Hematopoietic multipotent progenitor cell treated with erythropoietin and hydrocortisone succinate and interleukin-3 and kit ligand, for 6 days (in vitro differentiated cells): ENCODE measurements at regions not wholly inside any gene's neighbourhood (a gene's known extent, or its start where the extent isn't known, plus 50 kb on each side); places are given as distances from the start of the nearest gene placed in this dataset.
"Not testable (repeated sequence)": the region's sequence is repeated elsewhere in the genome, so short reads cannot be mapped to it uniquely, and the experiment has no call there.

Experiments
- DNase-seq: peaks from one replicate; pipeline ENCODE4 v3.0.0-alpha.2; 2015

DNA sequence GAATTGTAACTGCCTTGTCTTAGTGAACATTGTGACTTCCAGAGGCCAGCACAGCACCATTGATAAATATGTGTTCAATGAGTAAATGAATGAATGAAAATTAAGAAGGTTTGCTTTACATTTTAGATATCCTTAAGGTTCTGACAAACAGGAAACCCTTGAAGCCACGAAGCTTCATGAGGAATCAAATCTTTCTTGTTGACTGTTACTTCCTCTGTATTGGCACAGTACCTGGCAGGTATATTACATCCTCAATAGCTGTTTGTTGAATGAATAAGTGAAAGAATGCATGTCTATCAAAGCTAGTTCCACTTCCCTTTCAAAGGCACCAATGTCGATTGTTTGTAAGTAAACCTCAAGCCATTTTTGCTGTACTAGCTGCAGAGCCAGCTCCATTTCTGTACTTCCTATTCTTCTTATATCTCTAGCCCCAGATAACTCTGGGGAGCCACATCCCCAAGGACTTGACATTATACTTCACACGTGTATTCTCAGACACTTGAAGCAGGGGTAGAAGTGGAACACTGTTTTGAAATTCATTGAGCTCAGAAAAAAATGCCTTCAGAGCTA lies 140.3 kb upstream of the RAG2 start:
- no peak for DNase-seq

DNA sequence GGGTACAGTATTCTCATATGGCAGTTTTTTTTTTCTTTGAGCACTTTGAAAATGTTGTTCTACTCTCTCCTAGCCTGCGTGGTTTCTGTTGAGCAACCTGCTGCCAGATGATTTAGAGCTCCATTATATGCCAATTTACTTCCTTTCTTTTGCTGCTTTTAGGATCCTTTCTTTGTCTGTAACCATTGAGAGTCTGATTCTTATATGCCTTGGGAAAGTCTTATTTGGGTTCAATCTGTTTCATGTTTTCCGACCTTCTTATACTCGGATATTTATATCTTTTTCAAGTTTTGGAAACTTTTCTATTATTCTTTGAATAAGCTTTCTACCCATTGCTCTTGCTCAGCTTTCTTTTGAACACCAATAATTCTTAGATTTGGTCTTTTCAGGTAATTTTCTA lies 138.1 kb upstream of the RAG2 start:
- no peak for DNase-seq

DNA sequence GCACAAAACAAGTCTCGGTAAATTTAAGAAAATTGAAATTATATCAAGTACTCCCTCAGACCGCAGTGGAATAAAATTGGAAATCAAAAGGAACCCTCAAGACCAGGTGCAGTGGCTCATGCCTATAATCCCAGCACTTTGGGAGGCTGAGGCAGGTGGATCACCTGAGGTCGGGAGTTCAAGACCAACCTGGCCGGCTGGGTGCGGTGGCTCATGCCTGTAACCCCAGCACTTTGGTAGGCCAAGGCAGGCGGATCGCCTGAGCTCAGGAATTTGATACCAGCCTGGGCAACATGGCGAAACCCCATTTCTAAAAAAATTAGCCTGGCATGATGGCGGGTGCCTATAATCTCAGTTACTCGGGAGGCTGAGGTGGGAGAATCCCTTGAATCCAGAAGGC lies 135.7 kb upstream of the RAG2 start:
- not testable (repeated sequence) for DNase-seq

DNA sequence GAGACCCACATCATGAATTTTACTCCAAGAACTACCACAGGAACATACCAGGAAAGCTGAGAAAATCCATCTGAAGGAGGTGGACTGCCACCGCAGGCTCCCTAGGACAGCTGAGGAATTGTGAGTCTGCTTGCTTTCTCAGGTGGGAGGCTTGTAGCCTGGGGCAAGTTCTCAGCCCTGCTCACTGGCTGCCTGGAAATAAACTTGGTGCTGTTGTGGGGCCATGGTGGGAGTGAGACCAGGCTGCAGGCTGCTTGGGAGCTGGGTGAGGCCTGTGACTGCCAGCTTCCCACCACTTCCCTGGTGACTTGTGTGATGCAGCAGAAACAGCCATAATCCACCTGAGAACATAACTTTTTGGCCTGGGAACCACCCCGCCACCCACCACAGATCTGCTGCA lies 132.7 kb upstream of the RAG2 start:
- DNase-seq, result no peak

DNA sequence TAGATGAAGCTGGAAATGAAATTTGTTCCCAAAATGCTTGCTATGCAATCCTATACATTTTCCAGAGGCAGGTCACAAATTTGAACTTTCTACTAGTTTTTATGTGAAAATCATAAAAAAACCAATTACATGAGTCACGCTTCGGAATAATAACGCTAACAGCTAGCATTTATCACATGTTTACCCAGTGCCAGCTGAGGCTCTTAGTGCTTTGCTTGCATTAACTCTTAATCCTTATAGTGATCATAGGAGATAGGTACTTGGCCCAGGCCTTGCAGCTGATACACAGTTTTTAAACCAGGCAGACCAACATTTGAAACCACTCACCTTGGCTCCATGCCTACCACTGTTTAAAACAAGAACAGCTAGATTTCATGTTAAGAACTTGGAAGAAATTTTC lies 131.8 kb upstream of the RAG2 start:
- no peak for DNase-seq

DNA sequence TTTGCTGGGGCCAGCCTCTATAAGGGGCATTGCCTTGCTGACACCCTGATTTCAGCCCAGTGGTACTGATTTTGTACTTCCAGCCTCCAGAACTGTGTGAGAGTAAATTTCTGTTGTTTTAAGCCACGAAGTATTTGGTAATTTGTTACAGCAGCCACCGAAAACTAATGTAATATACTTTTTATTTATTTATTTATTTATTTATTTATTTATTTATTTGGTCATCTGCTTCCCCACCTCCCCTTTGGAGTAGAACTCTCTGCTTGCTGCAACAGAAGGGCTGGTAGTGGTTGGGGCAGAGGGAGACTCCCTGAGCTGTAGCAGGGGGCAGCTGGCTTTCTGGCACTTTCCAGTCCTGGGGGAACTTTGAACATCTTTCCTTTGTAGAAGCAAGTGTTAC lies 128.4 kb upstream of the RAG2 start:
- no peak for DNase-seq

DNA sequence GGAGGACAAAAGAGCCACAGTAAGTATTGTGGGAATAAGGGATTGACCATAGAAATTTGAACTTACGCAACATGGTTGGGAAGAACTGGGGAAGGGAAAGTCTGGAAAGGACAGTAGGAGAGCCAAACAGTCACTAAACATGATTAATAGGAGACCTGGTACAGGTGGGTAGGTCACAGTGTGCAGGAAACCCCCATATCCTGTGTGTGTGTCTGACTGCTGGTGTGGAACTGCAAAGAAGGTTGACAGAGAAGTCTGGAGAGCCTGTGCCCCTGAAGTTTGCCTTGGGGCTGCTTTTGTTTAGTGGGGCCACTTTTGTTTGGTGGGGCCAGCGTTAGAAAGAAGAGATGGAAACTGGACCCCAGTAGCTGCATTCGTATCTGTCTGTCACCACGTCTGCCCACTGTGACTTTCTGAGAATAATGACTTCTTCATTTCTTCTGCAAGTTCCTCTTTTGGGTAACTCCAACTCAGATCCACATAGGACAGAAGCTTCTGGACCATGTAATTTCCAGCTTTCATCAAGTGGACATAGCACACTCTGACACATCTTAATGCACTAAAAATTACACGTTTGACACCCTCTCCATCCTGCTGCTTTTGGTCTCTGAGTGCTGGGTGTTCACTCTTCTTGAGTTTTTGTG lies 126.8 kb upstream of the RAG2 start:
- peak; percentile 12 for DNase-seq

DNA sequence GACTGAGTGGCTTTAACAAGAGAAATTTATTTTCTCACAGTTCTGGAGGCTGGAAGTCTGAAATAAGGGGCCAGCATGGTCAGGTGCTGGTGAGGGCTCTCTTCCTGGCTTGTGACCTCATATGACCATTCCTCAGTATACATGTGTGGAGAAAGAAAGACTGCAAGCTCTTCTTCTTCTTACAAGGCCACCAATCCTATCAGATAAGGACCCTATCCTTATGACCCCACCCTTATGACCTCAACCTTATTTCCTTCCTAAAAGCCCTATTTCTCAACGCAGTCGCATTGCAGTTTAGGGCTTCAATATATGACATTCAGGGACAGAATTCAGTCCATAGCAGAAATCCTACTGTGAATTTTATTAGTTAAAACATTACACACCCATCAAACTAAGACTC lies 124.4 kb upstream of the RAG2 start:
- no peak for DNase-seq

DNA sequence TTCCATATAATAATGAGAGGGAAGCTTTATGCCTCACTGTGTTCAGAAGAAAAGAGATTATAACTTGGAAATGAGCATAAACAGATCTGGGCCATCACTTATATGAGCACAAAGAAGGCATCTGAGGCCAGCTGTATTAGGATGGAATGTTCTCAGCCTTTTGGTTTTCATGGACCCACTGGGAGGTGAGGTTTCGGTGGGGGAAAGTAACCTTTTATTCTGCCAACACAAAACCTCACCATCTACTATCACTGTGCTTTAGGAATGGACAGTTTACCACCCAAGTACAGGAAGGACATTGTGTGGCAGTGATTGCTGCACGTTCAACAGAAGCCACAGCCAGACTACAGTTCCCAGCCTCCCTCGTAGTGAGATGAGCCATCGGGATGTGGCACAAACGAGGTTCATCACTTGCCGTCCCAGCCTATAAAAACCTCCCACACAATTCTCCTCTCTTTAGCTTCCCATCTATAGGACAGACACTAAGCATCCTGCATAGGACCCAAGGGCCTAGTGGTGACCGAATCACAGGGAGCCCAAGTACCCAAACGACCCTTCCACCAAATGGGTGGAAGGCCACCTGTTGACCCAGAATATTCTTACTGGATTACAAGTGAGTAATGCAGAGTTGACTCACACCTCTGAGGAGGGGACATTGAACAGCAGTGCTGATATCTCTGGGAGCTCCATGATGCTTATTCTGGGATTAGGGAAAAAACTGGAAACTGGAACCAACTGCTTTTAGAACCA lies 121.5 kb upstream of the RAG2 start:
- DNase-seq, result no peak

DNA sequence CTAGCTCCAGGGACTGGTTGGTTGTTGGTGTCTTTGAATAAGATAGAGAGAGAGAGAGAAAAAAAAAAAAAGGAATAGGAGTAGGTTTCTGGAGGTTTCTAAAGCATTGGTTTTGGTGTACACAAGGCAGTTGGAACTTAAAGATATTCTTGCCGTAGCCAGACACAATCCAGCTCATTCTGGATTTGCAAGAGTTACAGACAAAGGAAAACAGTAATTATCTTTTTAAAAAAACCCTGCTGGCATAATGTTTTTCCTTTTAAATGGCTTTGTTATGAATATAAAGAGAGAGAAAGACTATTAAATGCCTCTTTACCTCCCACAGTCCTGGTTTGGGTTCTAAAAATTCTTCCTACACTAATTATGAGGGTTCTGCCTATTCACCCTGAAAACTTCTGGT lies 120.4 kb upstream of the RAG2 start:
- DNase-seq, result no peak

DNA sequence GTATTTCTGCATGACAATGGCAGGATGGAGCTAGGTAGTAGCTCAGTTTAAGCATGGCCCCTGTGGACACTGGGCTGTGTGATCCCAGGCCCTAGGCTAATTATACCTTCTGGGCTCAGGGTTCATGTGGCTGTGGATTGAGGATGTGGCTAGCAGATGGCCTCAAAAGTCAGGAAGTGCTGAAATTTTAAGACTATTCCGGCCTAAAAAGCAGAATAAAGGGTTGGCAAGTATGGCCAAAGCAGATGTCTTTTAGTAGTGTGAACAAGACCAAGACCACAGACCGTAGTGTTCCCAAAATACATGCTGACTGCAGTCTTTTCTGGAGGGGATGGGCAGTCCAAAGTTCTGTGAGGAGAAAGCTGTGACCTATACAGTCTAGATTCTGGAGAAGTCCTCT lies 115.7 kb upstream of the RAG2 start:
- DNase-seq, result peak; percentile 2

DNA sequence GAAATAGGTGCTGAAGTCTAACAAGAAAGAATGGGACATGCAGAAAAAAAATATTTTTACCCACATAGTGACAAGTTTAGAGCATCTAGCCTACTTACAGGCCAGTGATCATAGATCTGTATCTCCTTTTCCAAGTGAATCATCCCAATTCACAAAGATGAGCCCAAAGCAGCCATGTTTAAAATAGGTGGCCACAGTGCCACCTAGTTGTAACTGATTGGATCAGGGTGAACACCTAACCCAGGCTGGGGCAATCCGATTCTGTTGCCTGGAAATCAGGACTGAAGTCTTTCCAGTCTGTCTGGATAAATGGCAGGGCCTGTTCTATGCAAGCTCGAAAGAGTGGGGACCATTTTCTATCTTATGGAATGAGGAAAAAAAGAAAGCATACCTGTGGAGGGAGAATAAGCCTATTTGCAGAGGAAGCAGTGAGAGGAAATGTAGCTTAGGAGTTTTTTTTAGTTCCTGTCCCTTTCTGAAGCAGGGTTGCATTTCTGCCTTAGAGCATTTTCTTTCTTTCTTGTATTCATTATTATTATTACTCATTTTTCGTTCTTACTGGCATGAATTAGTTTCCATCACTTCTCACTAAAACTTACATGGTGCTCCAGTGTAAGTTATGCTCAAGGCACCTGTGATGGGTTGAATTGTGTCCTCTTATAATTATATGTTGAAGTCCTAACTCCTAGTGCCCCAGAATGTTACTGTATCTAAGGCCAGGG lies 113.2 kb upstream of the RAG2 start:
- no peak for DNase-seq
